PFSK-1 (cell line): ENCODE measurements at regions not wholly inside any gene's neighbourhood (a gene's known extent, or its start where the extent isn't known, plus 50 kb on each side); places are given as distances from the start of the nearest gene placed in this dataset.

ENCODE experiments used
- FOXP2 ChIP-seq: optimal IDR thresholded peaks from 2 replicates; pipeline ENCODE3; 2011; ENCODE audit warnings: borderline replicate concordance, control low read depth, inconsistent platforms; ENCODE audit not compliant: insufficient read depth; ENCODE audit errors: extremely low read length, extremely low read depth
- POLR2AphosphoS5 ChIP-seq: IDR thresholded peaks from 2 replicates; pipeline ENCODE4 v1.6.1; 2012; ENCODE audit warnings: low read depth, mild to moderate bottlenecking, control low read depth, low read length, moderate library complexity
- REST ChIP-seq, 2 experiments: IDR thresholded peaks; 2 replicates each; pipeline versions ENCODE4 v1.6.1 to v1.8.0; 2011 to 2012; ENCODE audit warnings: low read depth in 2 of 2, low read length in 2 of 2, control low read depth in 1 of 2, inconsistent platforms in 1 of 2, mild to moderate bottlenecking in 1 of 2, moderate library complexity in 1 of 2; ENCODE audit not compliant: insufficient read depth in 1 of 2
- SIN3A ChIP-seq: IDR thresholded peaks from 2 replicates; pipeline ENCODE4 v1.6.1; 2012; ENCODE audit warnings: mild to moderate bottlenecking, low read length, moderate library complexity, borderline replicate concordance; ENCODE audit not compliant: insufficient read depth
- TAF1 ChIP-seq: IDR thresholded peaks from 2 replicates; pipeline ENCODE4 v1.6.1; 2012; ENCODE audit warnings: low read length, control low read depth, borderline replicate concordance; ENCODE audit not compliant: insufficient read depth

- TF ChIP-seq FOXP2 (peak; percentile 74), TAF1 (no peak)
These were observed 161.0 kb downstream of the SLC38A4 start for GRCh38 chr12:46664761-46665287.

DNA sequence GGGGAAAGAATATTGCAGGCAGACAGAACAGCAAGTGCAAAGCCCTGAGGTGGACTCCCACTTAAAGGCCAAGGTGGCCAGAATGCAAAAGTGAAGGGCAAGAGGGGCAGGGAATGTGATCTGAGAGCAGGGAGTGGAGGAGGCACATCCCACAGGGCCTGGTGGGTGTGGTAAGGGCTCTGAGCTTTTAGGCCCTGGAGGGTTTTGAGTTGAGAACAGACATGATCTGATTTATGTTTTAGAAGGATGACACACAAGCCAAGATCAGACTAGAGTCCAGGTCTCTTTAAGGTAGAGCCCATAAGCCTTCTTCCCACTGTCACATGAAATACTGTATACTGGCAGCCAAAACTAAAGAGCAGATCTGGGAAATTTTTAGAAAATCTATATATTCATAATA, 162.5 kb downstream of the SLC38A4 start:
- no peak for TF ChIP-seq TAF1
- no peak for TF ChIP-seq FOXP2
- no peak for TF ChIP-seq SIN3A
- TF ChIP-seq REST (IDR thresholded peaks at IDR 0.05; ENCODE audit: insufficient read depth in 1 of 2, low read depth in 2 of 2, low read length in 2 of 2) = no peak
- TF ChIP-seq POLR2AphosphoS5 = no peak

DNA sequence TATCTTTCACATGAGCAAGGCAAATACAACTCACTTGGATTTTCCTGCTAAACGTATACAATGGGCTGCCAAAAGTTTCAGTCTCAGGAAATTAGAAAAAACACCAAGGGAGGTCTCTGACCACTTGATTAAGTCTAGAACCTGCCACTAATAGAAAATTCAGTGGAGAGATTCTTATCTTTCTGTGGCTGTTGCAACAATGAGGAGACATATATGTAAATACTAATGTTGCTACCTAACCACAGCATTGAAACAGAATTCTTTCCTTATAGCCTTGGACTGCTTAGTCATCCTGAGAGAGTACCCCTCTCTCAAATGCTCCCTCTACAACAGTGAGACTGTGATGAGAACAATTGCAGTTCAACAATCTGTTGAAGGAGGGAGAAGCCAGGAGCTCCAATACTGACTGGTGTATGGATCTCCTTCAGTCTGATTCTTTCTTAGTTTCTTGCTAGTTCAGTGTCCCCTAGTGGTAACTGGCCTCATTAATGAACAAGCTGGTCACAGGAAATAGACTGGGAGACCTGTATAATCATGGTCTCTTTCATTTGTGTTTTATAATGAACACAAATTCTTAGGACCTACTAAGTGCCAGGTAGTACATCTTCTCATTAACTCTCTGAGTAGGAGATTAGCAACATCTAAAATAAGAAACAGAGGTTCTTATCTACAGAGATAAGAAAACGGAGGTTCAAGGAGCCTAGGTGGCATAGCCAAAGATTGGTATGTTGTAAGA, 164.5 kb downstream of the SLC38A4 start:
- TF ChIP-seq TAF1 (0 out of 2 replicates have a peak, but pooled peaks have one; percentile 23), POLR2AphosphoS5 (no peak)

DNA sequence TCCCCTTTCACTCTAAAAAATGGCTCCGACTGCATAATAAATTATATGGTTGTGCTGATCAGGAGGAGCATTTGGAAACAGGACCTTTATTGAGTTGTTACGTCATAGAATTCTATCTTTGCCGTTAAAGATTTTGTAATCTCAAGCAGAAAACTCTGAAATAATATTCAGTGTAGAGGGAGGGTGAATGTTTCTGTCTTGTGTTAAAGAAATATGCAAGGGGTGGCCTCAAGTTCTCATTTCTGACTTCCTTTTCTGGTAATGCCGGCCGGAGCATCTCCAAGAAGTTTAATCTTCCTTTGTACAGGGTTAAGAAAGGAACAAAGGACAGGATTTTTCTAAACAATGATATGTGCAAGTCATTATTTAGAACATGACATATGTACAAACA, 165.1 kb downstream of the SLC38A4 start:
- TF ChIP-seq REST (IDR thresholded peaks at IDR 0.05; ENCODE audit: insufficient read depth in 1 of 2, low read depth in 2 of 2, low read length in 2 of 2) (no peak), SIN3A (no peak), TAF1 (no peak), FOXP2 (no peak), POLR2AphosphoS5 (no peak)

DNA sequence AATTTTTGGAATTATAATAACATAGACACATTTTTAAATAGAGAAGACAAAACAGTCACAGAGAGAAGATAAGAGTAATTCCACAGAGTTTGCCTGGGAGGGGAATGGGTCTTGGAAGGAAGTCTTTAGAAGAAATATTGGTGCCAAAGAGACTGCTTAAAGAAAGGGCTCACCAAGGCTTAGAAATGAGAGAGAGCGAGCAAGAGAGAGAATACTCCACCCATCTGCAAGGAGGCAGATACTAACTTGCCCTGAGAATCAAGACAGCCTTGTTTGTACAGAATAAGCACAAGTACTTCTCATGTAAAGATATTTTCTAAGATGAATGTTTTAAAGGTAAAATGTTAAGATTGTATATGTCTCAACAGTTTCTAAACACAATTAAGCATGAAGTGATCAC, 165.5 kb downstream of the SLC38A4 start:
- TF ChIP-seq POLR2AphosphoS5 (no peak), TAF1 (no peak), SIN3A (no peak), FOXP2 (no peak), REST (IDR thresholded peaks at IDR 0.05; ENCODE audit: insufficient read depth in 1 of 2, low read depth in 2 of 2, low read length in 2 of 2) (no peak)

DNA sequence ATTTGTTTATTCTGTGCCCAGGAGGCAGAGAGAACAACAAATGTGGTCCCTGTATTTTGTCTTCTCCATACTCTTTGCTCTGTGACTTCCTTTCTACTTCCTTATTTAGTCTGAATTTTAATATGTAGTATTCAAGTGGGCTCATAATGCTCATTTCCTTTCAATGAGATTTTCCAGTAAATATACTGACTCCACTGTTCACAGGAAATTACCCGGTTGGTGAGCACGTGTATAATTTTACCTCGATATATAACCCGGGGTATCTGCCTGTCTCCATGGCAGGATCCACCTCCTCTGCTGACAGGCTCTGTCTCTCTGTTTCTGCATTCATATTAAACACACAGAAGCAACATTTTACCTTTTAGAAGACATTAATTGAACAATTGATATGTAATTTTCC, 166.0 kb downstream of the SLC38A4 start:
- TF ChIP-seq SIN3A = no peak
- no peak for TF ChIP-seq POLR2AphosphoS5
- TF ChIP-seq REST (IDR thresholded peaks at IDR 0.05; ENCODE audit: insufficient read depth in 1 of 2, low read depth in 2 of 2, low read length in 2 of 2) = no peak
- TF ChIP-seq FOXP2 = no peak
- TF ChIP-seq TAF1 = no peak
